Nephron (organoid): ENCODE measurements at regions not wholly inside any gene's neighbourhood (a gene's known extent, or its start where the extent isn't known, plus 50 kb on each side); places are given as distances from the start of the nearest gene placed in this dataset.

ENCODE experiments used
- H3K27ac Mint-ChIP-seq, 3 experiments: 2 replicates each; pipeline ENCODE4 v1.8.0; 2020; ENCODE audit warnings: mixed read lengths in 3 of 3, mild to moderate bottlenecking in 2 of 3, moderate library complexity in 1 of 3
- H3K27me3 Mint-ChIP-seq: 2 replicates; pipeline ENCODE4 v1.8.0; 2021; ENCODE audit warnings: low read depth, mild to moderate bottlenecking, moderate library complexity, mixed read lengths
- H3K36me3 Mint-ChIP-seq: 2 replicates; pipeline ENCODE4 v1.8.0; 2020; ENCODE audit warnings: low read depth, mixed read lengths
- H3K4me1 Mint-ChIP-seq: 2 replicates; pipeline ENCODE4 v1.8.0; 2020; ENCODE audit warnings: mixed read lengths
- H3K4me3 Mint-ChIP-seq, 3 experiments: 2 replicates each; pipeline ENCODE4 v1.8.0; 2020; ENCODE audit warnings: mild to moderate bottlenecking in 3 of 3, mixed read lengths in 3 of 3, moderate library complexity in 2 of 3
- H3K9me3 Mint-ChIP-seq: 2 replicates; pipeline ENCODE4 v1.8.0; 2020; ENCODE audit warnings: mixed read lengths
- CTCF ChIP-seq, 3 experiments: fragments of 200-600 bp; sonication (generic); IDR thresholded peaks; one replicate each; pipeline ENCODE4 v1.5.0; 2021; ENCODE audit warnings: antibody characterized with exemption in 3 of 3; ENCODE audit not compliant: unreplicated experiment in 3 of 3

- H3K27me3 Mint-ChIP-seq: peaks cover 11% of the 10 kb centered on the region
- no peak for TF ChIP-seq CTCF (IDR thresholded peaks at IDR 0.05; ENCODE audit: unreplicated experiment in 3 of 3)
- no peaks in the 10 kb centered on the region for H3K36me3 Mint-ChIP-seq
- H3K9me3 Mint-ChIP-seq: peaks cover 4% of the 10 kb centered on the region
- no peak overlapping the region for H3K27ac Mint-ChIP-seq
- peaks cover 19% of the 10 kb centered on the region for H3K4me1 Mint-ChIP-seq
- H3K4me3 Mint-ChIP-seq: no peak overlapping the region
These were observed 238.2 kb upstream of the ASIC2 start for GRCh38 chr17:33531311-33531710.

GRCh38 chr17:33534087-33534486 is 241.0 kb upstream of the ASIC2 start:
- H3K4me3 Mint-ChIP-seq: no peak overlapping the region
- no peak for TF ChIP-seq CTCF (IDR thresholded peaks at IDR 0.05; ENCODE audit: unreplicated experiment in 3 of 3)
- no peak overlapping the region for H3K27ac Mint-ChIP-seq
- H3K27me3 Mint-ChIP-seq: peaks cover 31% of the 10 kb centered on the region
- peaks cover 12% of the 10 kb centered on the region for H3K4me1 Mint-ChIP-seq
- no peaks in the 10 kb centered on the region for H3K9me3 Mint-ChIP-seq
- H3K36me3 Mint-ChIP-seq: no peaks in the 10 kb centered on the region

GRCh38 chr17:33545124-33545523 is 252.0 kb upstream of the ASIC2 start:
- Mint-ChIP-seq H3K36me3 (no peaks in the 10 kb centered on the region), H3K4me3 (no peak overlapping the region), H3K27me3 (peaks cover 49% of the 10 kb centered on the region), H3K9me3 (no peaks in the 10 kb centered on the region), H3K4me1 (peaks cover 4% of the 10 kb centered on the region), H3K27ac (no peak overlapping the region)
- no peak for TF ChIP-seq CTCF (IDR thresholded peaks at IDR 0.05; ENCODE audit: unreplicated experiment in 3 of 3)

- Mint-ChIP-seq H3K4me1 (peaks cover 10% of the 10 kb centered on the region), H3K27ac (no peak overlapping the region), H3K9me3 (no peaks in the 10 kb centered on the region), H3K4me3 (no peak overlapping the region), H3K27me3 (peaks cover 46% of the 10 kb centered on the region), H3K36me3 (no peaks in the 10 kb centered on the region)
- no peak for TF ChIP-seq CTCF (IDR thresholded peaks at IDR 0.05; ENCODE audit: unreplicated experiment in 3 of 3)
These were observed 257.2 kb upstream of the ASIC2 start for GRCh38 chr17:33550261-33550660.

GRCh38 chr17:33551075-33551474 is 258.0 kb upstream of the ASIC2 start:
- H3K36me3 Mint-ChIP-seq: no peaks in the 10 kb centered on the region
- TF ChIP-seq CTCF (IDR thresholded peaks at IDR 0.05; ENCODE audit: unreplicated experiment in 3 of 3): no peak

GRCh38 chr17:33551911-33552310 is 258.8 kb upstream of the ASIC2 start:
- no peaks in the 10 kb centered on the region for H3K36me3 Mint-ChIP-seq
- peaks cover 34% of the 10 kb centered on the region for H3K27me3 Mint-ChIP-seq
- no peak overlapping the region for H3K4me3 Mint-ChIP-seq
- H3K9me3 Mint-ChIP-seq: no peaks in the 10 kb centered on the region
- no peak for TF ChIP-seq CTCF (IDR thresholded peaks at IDR 0.05; ENCODE audit: unreplicated experiment in 3 of 3)
- H3K27ac Mint-ChIP-seq: no peak overlapping the region
- H3K4me1 Mint-ChIP-seq: peaks cover 10% of the 10 kb centered on the region

More at GRCh38 chr17:33551075-33551474, 258.0 kb upstream of the ASIC2 start:
- Mint-ChIP-seq H3K27me3 (peaks cover 40% of the 10 kb centered on the region), H3K9me3 (no peaks in the 10 kb centered on the region), H3K4me1 (peaks cover 10% of the 10 kb centered on the region), H3K27ac (no peak overlapping the region), H3K4me3 (no peak overlapping the region)
